ENCODE measurements at regions not wholly inside any gene's neighbourhood (a gene's known extent, or its start where the extent isn't known, plus 50 kb on each side); places are given as distances from the start of the nearest gene placed in this dataset.

GRCh38 chr2:20103530-20103929 is 52.1 kb upstream of the LAPTM4A start:
- Histone ChIP-seq H3K4me1 (ENCODE audit: low read depth) (no peaks in the 10 kb centered on the region), H3K36me3 (no peaks in the 10 kb centered on the region), H3K4me3 (no peak overlapping the region), H3K27ac (no peak overlapping the region), H3K27me3 (no peaks in the 10 kb centered on the region), H3K9me3 (ENCODE audit: low read depth) (no peaks in the 10 kb centered on the region)
- DNase-seq (ENCODE audit: low read depth in 1 of 2, low spot score in 1 of 2): peak; percentile 27 to 32
- TF ChIP-seq CTCF (IDR thresholded peaks at IDR 0.05; ENCODE audit: low read depth, low read length): peak; percentile 8
